Adrenal gland (tissue), 9 donors: ENCODE measurements at regions not wholly inside any gene's neighbourhood (a gene's known extent, or its start where the extent isn't known, plus 50 kb on each side); places are given as distances from the start of the nearest gene placed in this dataset.

Source experiments
- DNase-seq, 7 donors: peaks; one replicate each; pipeline ENCODE4 v3.0.0-alpha.2; 2019 to 2020
- H3K27ac ChIP-seq, 5 donors: fragments of 200-600 bp; sonication (generic) in 4 of 5; 1 replicate in 3 of 5; 2 replicates in 2 of 5; pipeline versions ENCODE4 v1.5.1 to v1.8.0; 2016 to 2020; ENCODE audit warnings: mild to moderate bottlenecking in 1 of 5
- H3K27me3 ChIP-seq: fragments of 200-600 bp; 2 replicates; pipeline ENCODE4 v1.8.0; 2021
- H3K36me3 ChIP-seq, 2 donors: fragments of 200-600 bp; replicated peaks in 1 of 2; 1 replicate in 1 of 2; 2 replicates in 1 of 2; pipeline versions ENCODE4 v1.5.1 to v1.8.0; 2018 to 2022
- H3K4me1 ChIP-seq, 2 donors: fragments of 200-600 bp; replicated peaks in 1 of 2; 1 replicate in 1 of 2; 2 replicates in 1 of 2; pipeline versions ENCODE4 v1.5.1 to v1.8.0; 2018 to 2021
- H3K4me3 ChIP-seq, 4 donors: fragments of 200-600 bp; sonication (generic) in 3 of 4; one replicate each; pipeline ENCODE4 v1.5.1; 2016 to 2018
- H3K9me3 ChIP-seq, 3 donors: fragments of 200-600 bp; sonication (generic) in 1 of 3; replicated peaks in 1 of 3; 1 replicate in 2 of 3; 2 replicates in 1 of 3; pipeline versions ENCODE4 v1.5.1 to v1.8.0; 2016 to 2021
- POLR2A ChIP-seq, 2 donors: fragments of 450-650 bp; IDR thresholded peaks; one replicate each; pipeline ENCODE4 v1.6.1; 2017; ENCODE audit warnings: antibody characterized with exemption in 2 of 2, mild to moderate bottlenecking in 2 of 2, moderate library complexity in 1 of 2
- WGBS, 4 donors: extraction: QIAGEN DNeasy Blood & Tissue Kit in 2 of 4; methylation state at CpG; one replicate each; pipeline versions ENCODE4 v1.1.5 to v1.1.7; 2013 to 2017; 5-methylcytosine and 5-hydroxymethylcytosine counted together
- intact Hi-C, 2 donors: fragments of 100-400 bp; cut with DNase I; formaldehyde crosslinking; loops; one replicate each; pipeline versions ENCODE4 v1.14.1 to v1.15.0; 2022 to 2023
- TF ChIP-seq, protein P1 (sequence below), 6 experiments: fragments of 450-650 bp in 4 of 6; fragments of 200-600 bp in 2 of 6; sonication (generic) in 1 of 6; IDR thresholded peaks; 1 replicate in 5 of 6; 2 replicates in 1 of 6; pipeline versions ENCODE4 v1.5.1 to v1.8.0; 2016 to 2021; ENCODE audit warnings: antibody characterized with exemption in 6 of 6, mild to moderate bottlenecking in 2 of 6, moderate library complexity in 1 of 6
- donor health status: healthy with polysubstance abuse.
- donor health status: Bipolar disorder and iron deficiency.
- donor health status: DM: yes; HTN: yes; CAD: no.
- donor health status: DM: no; HTN: no; CAD: no.
- donor health status: DM: no; HTN: no; CAD: no.

- H3K27me3 ChIP-seq: peaks cover 8% of the 10 kb centered on the region
- 63 to 73% (median 67%) methylated on average over 12 to 23 of the region's 23 CpGs for WGBS, 4 donors
- H3K36me3 ChIP-seq: no peaks in the 10 kb centered on the region
- TF ChIP-seq, protein P1, sequence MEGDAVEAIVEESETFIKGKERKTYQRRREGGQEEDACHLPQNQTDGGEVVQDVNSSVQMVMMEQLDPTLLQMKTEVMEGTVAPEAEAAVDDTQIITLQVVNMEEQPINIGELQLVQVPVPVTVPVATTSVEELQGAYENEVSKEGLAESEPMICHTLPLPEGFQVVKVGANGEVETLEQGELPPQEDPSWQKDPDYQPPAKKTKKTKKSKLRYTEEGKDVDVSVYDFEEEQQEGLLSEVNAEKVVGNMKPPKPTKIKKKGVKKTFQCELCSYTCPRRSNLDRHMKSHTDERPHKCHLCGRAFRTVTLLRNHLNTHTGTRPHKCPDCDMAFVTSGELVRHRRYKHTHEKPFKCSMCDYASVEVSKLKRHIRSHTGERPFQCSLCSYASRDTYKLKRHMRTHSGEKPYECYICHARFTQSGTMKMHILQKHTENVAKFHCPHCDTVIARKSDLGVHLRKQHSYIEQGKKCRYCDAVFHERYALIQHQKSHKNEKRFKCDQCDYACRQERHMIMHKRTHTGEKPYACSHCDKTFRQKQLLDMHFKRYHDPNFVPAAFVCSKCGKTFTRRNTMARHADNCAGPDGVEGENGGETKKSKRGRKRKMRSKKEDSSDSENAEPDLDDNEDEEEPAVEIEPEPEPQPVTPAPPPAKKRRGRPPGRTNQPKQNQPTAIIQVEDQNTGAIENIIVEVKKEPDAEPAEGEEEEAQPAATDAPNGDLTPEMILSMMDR (IDR thresholded peaks at IDR 0.05): no peak
- TF ChIP-seq POLR2A (IDR thresholded peaks at IDR 0.05): no peak
- H3K27ac ChIP-seq: no peak overlapping the region
- no peak overlapping the region for H3K4me3 ChIP-seq
- H3K4me1 ChIP-seq: peaks cover 0 to 3% of the 10 kb centered on the region in 2 donors
- H3K9me3 ChIP-seq: no peaks in the 10 kb centered on the region
- no peak for DNase-seq
- intact Hi-C loops: loop anchor here in 1 of 2 donors (5.0 to 10.0 kb wide), 3 partner anchors 153 to 696 kb away; no protein-coding TSS in a partner anchor
Measured at GRCh38 chr18:47748093-47748796, 182.2 kb downstream of the SMAD2 start.

GRCh38 chr18:47747260-47747795, 183.1 kb downstream of the SMAD2 start:
- Histone ChIP-seq H3K4me1 (peaks cover 0 to 3% of the 10 kb centered on the region in 2 donors), H3K36me3 (no peaks in the 10 kb centered on the region), H3K9me3 (no peaks in the 10 kb centered on the region), H3K27ac (no peak overlapping the region), H3K4me3 (no peak overlapping the region), H3K27me3 (peaks cover 8% of the 10 kb centered on the region)
- no peak for DNase-seq
- intact Hi-C loops: loop anchor here in 1 of 2 donors (5.0 to 10.0 kb wide), 3 partner anchors 153 to 695 kb away; no protein-coding TSS in a partner anchor
- TF ChIP-seq, protein P1 (IDR thresholded peaks at IDR 0.05): no peak
- TF ChIP-seq POLR2A (IDR thresholded peaks at IDR 0.05): no peak
- WGBS, 4 donors: 90 to 94% (median 91%) methylated on average over 9 to 12 of the region's 12 CpGs

GRCh38 chr18:47746615-47747014, 183.8 kb downstream of the SMAD2 start:
- TF ChIP-seq POLR2A (IDR thresholded peaks at IDR 0.05): no peak
- TF ChIP-seq, protein P1 (IDR thresholded peaks at IDR 0.05): no peak
- H3K36me3 ChIP-seq: no peaks in the 10 kb centered on the region
- intact Hi-C loops: loop anchor here in 1 of 2 donors (5.0 to 10.0 kb wide), 3 partner anchors 152 to 694 kb away; no protein-coding TSS in a partner anchor
- no peaks in the 10 kb centered on the region for H3K9me3 ChIP-seq
- no peak overlapping the region for H3K27ac ChIP-seq
- H3K4me3 ChIP-seq: no peak overlapping the region
- peaks cover 8% of the 10 kb centered on the region for H3K27me3 ChIP-seq
- peaks cover 0 to 3% of the 10 kb centered on the region in 2 donors for H3K4me1 ChIP-seq
- 83 to 93% (median 87%) methylated on average over 3 to 4 of the region's 4 CpGs for WGBS, 4 donors
- DNase-seq: no peak

DNA sequence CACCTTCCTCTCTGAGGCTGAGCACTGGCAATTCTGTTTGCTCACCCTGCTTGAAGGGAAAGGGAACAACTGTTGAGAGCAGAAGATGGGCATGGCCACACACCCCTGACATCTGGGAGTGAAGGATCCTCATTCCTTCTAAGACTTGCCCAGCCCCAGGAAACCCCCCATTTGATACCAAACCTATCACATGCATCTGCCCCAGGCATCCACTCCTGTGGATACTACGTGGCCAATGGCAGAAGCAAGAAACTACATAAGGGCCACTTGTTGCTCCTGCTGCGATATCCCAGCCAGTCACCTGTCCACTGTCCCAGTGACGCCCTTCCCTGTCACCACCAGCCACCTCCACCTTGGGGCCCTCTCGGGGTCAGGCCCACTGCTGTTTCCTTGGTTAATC, 185.2 kb downstream of the SMAD2 start:
- DNase-seq: no peak
- intact Hi-C loops: loop anchor here in 1 of 2 donors (5.0 to 10.0 kb wide), 3 partner anchors 150 to 693 kb away; no protein-coding TSS in a partner anchor
- Histone ChIP-seq H3K36me3 (no peaks in the 10 kb centered on the region), H3K27ac (no peak overlapping the region), H3K9me3 (no peaks in the 10 kb centered on the region), H3K4me1 (peaks cover 0 to 3% of the 10 kb centered on the region in 2 donors), H3K4me3 (no peak overlapping the region), H3K27me3 (peaks cover 8% of the 10 kb centered on the region)
- WGBS, 4 donors: 81 to 92% (median 86%) methylated on average over 4 of the region's 4 CpGs
- TF ChIP-seq, protein P1 (IDR thresholded peaks at IDR 0.05): no peak
- no peak for TF ChIP-seq POLR2A (IDR thresholded peaks at IDR 0.05)
